NCI-H2227 (cell line): ENCODE measurements at regions not wholly inside any gene's neighbourhood (a gene's known extent, or its start where the extent isn't known, plus 50 kb on each side); places are given as distances from the start of the nearest gene placed in this dataset.

Source experiments
- DNase-seq: peaks from one replicate; lab custom pipeline; 2025; ENCODE audit not compliant: unreplicated experiment; lab: John Stamatoyannopoulos, UW

GRCh38 chr10:71065659-71066058, 146.7 kb upstream of the UNC5B start:
- no peak for DNase-seq

GRCh38 chr10:71066600-71066999, 145.8 kb upstream of the UNC5B start:
- no peak for DNase-seq

- peak; percentile 36 for DNase-seq
These were observed 145.2 kb upstream of the UNC5B start for GRCh38 chr10:71067098-71067740.

DNA sequence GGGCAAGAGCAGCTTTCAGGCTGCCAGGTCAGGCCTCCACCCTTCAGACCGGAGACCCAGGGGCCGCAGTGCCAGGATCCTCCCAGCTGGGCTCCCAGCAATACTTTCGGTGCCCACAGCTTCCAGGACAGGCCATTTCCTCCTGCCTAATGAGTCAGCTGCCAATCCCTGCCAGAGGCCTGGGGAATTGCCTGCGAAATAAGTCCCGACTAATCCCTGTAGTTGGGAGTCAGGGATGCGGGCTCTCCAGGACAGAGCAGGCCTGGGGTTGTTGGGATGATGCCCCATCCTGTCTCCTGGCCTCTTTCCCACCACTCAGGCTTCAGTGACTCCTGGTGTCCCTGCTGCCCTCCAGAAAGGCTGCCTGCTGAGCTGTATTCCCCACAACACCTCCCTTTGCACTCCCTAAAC, 143.5 kb upstream of the UNC5B start:
- no peak for DNase-seq

DNA sequence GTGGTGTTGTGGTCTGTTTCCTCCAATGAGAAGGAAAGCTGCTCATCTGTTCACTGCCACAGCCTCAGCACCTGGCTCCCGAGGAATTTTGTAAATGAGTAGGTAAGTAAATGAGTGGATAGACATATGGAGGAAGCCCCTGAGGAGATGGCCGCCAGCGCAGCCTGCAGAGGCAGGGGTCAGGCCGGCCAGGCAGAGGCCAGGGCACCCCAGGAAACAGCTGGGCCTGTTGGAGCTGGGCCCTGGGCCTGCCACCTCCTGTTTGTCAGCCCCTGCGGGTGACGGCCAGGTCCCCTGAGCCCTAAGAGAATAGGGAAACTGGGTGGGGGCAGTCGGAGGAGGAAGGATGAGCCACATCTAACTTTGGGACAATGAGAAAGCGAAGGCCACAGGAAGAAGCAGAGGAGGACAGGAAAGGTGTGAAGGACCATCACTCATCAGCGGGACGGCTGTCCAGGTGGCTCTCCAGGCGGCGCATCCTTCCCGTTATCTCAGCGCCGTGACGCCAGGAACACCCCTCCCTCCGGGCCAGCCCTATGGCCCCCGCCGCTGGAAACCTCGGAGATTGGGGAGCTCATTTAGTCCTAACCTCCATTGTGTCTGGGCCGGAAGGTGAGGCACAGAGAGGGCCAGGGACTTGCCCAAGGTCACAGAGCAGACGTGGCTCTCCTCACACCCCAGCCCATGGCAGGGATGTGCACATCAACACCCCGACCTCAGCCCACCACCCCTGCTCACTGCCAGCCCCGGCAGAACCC, 142.3 kb upstream of the UNC5B start:
- DNase-seq = no peak

DNA sequence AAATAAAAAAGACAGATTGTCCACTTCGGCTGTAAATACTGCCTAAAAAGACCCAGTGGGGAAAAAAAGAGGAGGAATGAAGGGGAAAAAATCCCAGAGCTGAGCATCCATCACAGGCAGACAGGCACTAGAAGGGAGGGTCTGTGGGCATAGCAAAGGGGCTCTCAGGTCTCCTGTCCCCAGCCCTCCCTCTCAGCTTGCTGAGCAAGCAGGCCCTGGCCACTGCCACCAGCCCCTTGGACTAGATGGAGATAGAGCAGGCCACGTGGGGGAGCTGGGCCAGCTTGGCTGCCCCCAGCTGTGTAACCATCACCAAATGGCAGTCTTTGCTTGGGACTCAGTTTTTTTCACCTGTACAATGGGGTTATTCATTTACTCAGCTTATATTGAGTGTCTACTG, 141.6 kb upstream of the UNC5B start:
- DNase-seq = no peak

DNA sequence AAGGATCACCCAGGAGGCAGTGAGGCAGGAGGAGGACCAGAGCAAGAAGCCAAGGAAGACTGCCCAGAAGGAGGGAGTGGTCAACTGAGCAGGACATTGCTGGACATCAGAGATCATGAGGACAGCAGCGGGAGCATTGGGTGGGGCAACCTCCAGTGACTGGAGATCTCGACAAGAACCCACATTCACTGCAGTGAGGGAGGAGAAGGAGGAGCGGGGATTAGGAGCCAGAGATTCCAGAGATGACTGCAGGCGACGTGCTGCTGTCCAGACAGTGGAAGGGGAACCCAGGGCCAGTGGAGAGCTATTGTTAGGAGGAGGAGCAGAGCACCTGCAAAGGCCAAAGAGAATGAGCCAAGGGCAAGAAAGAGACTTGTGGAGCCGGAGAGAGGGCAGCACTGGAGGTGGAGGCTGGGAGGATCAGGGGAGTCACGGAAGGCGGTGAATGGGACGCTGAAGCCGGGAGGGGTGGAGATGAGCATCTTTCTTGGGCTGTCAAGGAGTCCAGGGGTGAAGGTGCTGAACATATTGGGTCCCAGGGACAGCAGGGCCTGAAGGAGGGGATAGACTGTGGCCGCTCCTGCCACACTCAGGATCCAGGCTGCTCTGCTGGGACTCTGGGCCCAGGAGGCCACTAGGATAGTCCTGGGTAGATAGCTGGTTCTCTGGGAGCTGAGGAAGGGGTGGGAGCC, 140.1 kb upstream of the UNC5B start:
- DNase-seq = no peak

DNA sequence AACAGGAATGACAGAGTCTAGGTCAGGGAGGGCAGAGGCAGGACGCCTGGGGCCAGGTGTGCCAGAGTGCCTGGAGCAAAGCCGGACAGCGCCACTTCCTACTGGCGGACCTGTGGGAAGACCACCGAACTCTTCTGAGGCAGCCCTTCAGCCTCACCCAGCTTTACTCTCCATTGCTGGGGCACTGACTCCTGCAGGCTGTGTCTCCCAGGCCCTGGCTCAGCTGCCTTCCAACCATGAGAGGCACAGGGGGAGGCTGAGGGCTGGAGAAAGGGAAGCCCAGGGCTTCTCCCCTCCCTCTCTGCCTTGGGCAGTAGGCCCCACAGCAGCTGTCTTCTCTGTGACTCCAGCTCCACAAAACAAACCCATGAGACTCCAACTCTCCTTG, 139.6 kb upstream of the UNC5B start:
- no peak for DNase-seq

GRCh38 chr10:71073451-71074175, 138.8 kb upstream of the UNC5B start:
- DNase-seq = no peak

GRCh38 chr10:71074176-71074755, 138.1 kb upstream of the UNC5B start:
- DNase-seq = no peak

DNA sequence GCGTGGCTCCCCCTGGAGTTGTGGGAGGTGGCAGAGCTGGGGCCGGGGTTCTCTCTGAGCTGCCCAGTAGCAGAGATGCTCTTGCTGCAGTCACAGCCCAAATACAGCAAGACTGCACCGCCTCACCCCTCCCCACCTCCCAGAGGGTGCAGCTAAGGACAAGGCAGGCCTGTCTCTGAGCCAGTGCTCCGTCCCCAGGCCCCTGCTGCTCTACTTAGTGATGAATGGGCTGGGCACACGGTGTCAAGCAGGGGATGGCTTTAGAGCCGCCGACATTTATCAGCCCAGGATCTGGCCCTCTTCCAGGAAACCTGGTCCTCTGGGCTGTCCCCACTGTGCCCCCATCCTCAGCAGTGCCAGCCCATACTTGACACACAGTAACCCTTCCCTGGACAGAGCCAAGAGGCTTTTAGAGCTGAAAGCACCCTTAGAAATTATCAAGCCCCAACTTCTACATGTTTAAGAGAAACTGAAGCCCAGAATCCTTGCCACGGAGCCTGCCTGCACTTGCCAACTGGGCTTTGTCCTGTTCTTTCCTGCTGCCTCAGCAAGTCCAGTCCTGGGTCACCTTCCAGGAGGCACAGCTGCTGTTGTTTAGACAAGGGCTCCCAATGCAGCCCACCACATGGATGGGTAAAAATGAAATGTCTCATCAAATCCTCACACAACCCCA, 137.1 kb upstream of the UNC5B start:
- DNase-seq = peak; percentile 62

- DNase-seq = peak; percentile 53
These were observed 136.5 kb upstream of the UNC5B start for GRCh38 chr10:71075759-71076472.

DNA sequence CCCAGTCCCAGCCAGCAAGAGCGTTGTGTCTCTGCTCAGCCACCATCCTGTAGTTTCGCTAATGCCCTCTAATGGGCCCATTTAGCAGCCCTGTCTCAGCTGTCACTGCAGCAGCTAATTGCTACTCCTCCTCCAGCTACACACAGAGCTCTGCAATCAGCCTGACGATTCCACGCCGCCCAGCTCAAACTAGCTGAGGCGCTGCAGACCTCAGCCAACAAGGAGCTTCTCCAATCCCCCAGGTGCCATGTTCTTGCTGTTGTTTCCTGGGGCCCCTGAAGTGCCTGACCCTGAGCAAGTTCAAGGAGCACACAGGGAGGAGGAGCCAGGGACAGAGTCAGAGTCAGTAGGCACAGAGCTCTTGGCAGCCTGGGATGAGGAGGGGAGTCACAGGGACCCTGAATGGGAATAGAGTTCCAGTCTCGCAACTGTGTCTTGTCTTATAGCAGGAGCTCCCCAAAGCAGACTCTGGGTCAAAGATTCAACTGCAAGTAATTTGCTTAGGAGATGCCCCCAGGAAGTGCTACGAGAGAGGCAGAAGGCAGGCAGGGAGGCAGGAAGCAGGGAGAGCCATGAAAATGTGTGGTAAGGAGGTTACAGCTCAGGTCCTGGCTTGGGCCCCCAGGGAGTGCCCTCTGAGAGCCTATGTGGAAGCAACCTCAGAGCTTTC, 135.8 kb upstream of the UNC5B start:
- DNase-seq = peak; percentile 86

- DNase-seq = no peak
These were observed 135.2 kb upstream of the UNC5B start for GRCh38 chr10:71077143-71077581.

DNA sequence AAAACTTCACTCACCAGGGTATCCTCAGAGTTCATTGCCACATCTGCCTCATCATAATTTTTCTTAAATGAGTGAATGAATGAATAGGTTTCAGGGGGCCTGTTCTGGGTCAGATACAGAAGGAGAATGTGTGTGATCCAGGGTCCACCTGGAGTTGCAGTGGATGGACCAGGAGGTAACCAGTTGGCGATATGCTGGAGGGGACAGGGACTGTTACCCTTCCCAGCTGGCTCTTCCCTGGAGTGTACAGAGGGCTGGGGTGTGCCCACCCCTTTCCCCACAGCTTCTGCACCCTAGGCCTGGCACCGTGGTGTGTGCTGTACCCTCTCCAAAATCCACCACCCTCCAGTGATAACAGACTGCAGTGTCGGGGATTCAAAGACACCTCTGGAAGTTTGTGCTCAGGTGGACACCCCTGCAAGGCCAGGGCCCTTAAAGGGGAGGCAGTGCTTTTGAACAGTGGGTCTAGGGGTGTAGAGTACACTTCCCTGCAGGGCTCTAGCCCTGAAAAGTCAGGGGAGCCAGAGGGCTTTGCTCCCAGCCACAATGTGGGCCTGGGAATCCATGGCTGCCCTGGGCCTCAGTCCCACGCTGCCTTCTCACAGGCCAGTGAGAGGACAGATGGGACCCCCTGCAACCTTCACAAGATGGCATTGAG, 134.4 kb upstream of the UNC5B start:
- DNase-seq = no peak

- DNase-seq = no peak
These were observed 133.8 kb upstream of the UNC5B start for GRCh38 chr10:71078454-71079145.

GRCh38 chr10:71079761-71080380, 132.5 kb upstream of the UNC5B start:
- DNase-seq = no peak
